SU-DHL-6 (cell line): ENCODE measurements at regions not wholly inside any gene's neighbourhood (a gene's known extent, or its start where the extent isn't known, plus 50 kb on each side); places are given as distances from the start of the nearest gene placed in this dataset.

Experiments
- H2AFZ ChIP-seq: fragments of 200-600 bp; sonication (generic); 2 replicates; pipeline ENCODE4 v1.6.1; 2014; ENCODE audit warnings: low read depth, mild to moderate bottlenecking, moderate library complexity, mixed read lengths, antibody characterized with exemption, low read length; ENCODE audit not compliant: severe bottlenecking
- H3F3A ChIP-seq: fragments of 200-600 bp; shearing (Covaris generic); 2 replicates; pipeline ENCODE4 v1.6.0; 2016; ENCODE audit warnings: antibody characterized with exemption, mild to moderate bottlenecking; ENCODE audit not compliant: insufficient read depth
- H3K27ac ChIP-seq: fragments of 200-600 bp; sonication (generic); 2 replicates; pipeline ENCODE4 v1.5.1; 2016; ENCODE audit warnings: low read depth, mild to moderate bottlenecking, low read length, moderate library complexity, mixed read lengths
- H3K27me3 ChIP-seq: fragments of 200-600 bp; sonication (generic), shearing (Covaris generic); 2 replicates; pipeline ENCODE4 v1.6.0; 2014; ENCODE audit warnings: mild to moderate bottlenecking, low read length
- H3K36me3 ChIP-seq: fragments of 200-600 bp; sonication (generic); 2 replicates; pipeline ENCODE4 v1.6.1; 2014; ENCODE audit warnings: mild to moderate bottlenecking, low read length, mixed read lengths
- H3K4me2 ChIP-seq: fragments of 300-600, 200-600 bp; shearing (Covaris generic), sonication (generic); 2 replicates; pipeline ENCODE4 v1.6.0; 2014; ENCODE audit warnings: low read length, low read depth, mild to moderate bottlenecking; ENCODE audit not compliant: poor library complexity, severe bottlenecking
- H3K4me3 ChIP-seq: fragments of 200-600 bp; sonication (generic); 2 replicates; pipeline ENCODE4 v1.5.1; 2014; ENCODE audit warnings: antibody characterized with exemption, low read length, mild to moderate bottlenecking, mixed read lengths; ENCODE audit not compliant: insufficient read depth, poor library complexity, severe bottlenecking
- H3K79me2 ChIP-seq: fragments of 200-600 bp; sonication (generic); 2 replicates; pipeline ENCODE4 v1.6.1; 2014; ENCODE audit warnings: mild to moderate bottlenecking, low read length, moderate library complexity; ENCODE audit not compliant: insufficient read depth
- H3K9ac ChIP-seq: fragments of 200-600 bp; sonication (generic); 2 replicates; pipeline ENCODE4 v1.7.0; 2014; ENCODE audit warnings: mild to moderate bottlenecking, low read length
- H3K9me2 ChIP-seq: fragments of 200-600 bp; sonication (generic); replicated peaks from 2 replicates; pipeline ENCODE4 v1.6.1; 2014; ENCODE audit warnings: low read length; ENCODE audit not compliant: insufficient read depth
- H3K9me3 ChIP-seq: fragments of 200-600 bp; sonication (generic); 2 replicates; pipeline ENCODE4 v1.6.1; 2014; ENCODE audit warnings: low read length, mixed read lengths; ENCODE audit not compliant: insufficient read depth
- H4K20me1 ChIP-seq: fragments of 200-600 bp; sonication (generic); 2 replicates; pipeline ENCODE4 v1.6.1; 2014; ENCODE audit warnings: low read depth, mild to moderate bottlenecking, antibody characterized with exemption, low read length, moderate library complexity, mixed read lengths
- EZH2phosphoT487 ChIP-seq: fragments of 200-600 bp; sonication (generic), shearing (Covaris generic); conservative IDR thresholded peaks from 2 replicates; pipeline ENCODE4 v1.6.1; 2018; ENCODE audit warnings: mild to moderate bottlenecking, antibody characterized with exemption, low read length, moderate library complexity, mixed read lengths
- TF ChIP-seq, protein P1 (sequence below): fragments of 200-600 bp; sonication (generic); IDR thresholded peaks from one replicate; pipeline ENCODE4 v1.5.1; 2017; ENCODE audit warnings: antibody characterized with exemption, mild to moderate bottlenecking, low read length, moderate library complexity; ENCODE audit not compliant: insufficient read depth, poor library complexity, severe bottlenecking

- TF ChIP-seq EZH2phosphoT487: no peak
- TF ChIP-seq, protein P1, sequence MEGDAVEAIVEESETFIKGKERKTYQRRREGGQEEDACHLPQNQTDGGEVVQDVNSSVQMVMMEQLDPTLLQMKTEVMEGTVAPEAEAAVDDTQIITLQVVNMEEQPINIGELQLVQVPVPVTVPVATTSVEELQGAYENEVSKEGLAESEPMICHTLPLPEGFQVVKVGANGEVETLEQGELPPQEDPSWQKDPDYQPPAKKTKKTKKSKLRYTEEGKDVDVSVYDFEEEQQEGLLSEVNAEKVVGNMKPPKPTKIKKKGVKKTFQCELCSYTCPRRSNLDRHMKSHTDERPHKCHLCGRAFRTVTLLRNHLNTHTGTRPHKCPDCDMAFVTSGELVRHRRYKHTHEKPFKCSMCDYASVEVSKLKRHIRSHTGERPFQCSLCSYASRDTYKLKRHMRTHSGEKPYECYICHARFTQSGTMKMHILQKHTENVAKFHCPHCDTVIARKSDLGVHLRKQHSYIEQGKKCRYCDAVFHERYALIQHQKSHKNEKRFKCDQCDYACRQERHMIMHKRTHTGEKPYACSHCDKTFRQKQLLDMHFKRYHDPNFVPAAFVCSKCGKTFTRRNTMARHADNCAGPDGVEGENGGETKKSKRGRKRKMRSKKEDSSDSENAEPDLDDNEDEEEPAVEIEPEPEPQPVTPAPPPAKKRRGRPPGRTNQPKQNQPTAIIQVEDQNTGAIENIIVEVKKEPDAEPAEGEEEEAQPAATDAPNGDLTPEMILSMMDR: no peak
- H3K9me2 ChIP-seq: no peaks in the 10 kb centered on the region; the same call in 1 of the 2 replicates
- no peak overlapping the region for H3K4me3 ChIP-seq
- no peak overlapping the region for H3K9ac ChIP-seq
- H3K9me3 ChIP-seq: no peaks in the 10 kb centered on the region
- H3K79me2 ChIP-seq: no peaks in the 10 kb centered on the region
- H3K27me3 ChIP-seq: no peaks in the 10 kb centered on the region
- no peaks in the 10 kb centered on the region for H3F3A ChIP-seq
- no peaks in the 10 kb centered on the region for H3K36me3 ChIP-seq
- H2AFZ ChIP-seq: no peak overlapping the region
- no peak overlapping the region for H3K27ac ChIP-seq
- no peaks in the 10 kb centered on the region for H4K20me1 ChIP-seq
- H3K4me2 ChIP-seq: no peak overlapping the region
Observed at GRCh38 chr5:53321073-53321472, 159.4 kb upstream of the FST start.

DNA sequence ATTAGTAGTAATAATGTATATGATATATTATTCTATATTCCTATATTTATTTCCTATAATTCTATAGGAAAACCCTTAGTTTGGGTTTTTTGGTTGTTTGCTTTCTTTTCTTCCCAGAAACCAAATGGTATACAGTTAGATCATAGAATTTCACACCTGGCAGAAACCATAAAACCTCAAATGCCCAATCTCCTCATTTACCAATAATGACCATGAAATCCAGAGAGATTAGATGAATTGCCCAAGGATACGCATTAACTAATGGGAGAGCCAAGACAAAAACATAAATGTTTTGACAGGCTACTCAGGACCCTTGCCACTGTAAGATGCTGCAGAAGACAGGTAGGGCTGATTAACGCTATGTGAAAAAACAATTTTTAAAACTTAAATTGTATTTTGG, 158.7 kb upstream of the FST start:
- H3F3A ChIP-seq: no peaks in the 10 kb centered on the region
- no peaks in the 10 kb centered on the region for H3K79me2 ChIP-seq
- H3K4me2 ChIP-seq: no peak overlapping the region
- H3K9me2 ChIP-seq: no peaks in the 10 kb centered on the region; the same call in 1 of the 2 replicates
- H2AFZ ChIP-seq: no peak overlapping the region
- TF ChIP-seq, protein P1: no peak
- no peak for TF ChIP-seq EZH2phosphoT487
- no peaks in the 10 kb centered on the region for H3K36me3 ChIP-seq
- H3K27ac ChIP-seq: no peak overlapping the region
- no peaks in the 10 kb centered on the region for H4K20me1 ChIP-seq
- no peak overlapping the region for H3K4me3 ChIP-seq
- H3K27me3 ChIP-seq: no peaks in the 10 kb centered on the region
- H3K9ac ChIP-seq: no peak overlapping the region
- no peaks in the 10 kb centered on the region for H3K9me3 ChIP-seq

DNA sequence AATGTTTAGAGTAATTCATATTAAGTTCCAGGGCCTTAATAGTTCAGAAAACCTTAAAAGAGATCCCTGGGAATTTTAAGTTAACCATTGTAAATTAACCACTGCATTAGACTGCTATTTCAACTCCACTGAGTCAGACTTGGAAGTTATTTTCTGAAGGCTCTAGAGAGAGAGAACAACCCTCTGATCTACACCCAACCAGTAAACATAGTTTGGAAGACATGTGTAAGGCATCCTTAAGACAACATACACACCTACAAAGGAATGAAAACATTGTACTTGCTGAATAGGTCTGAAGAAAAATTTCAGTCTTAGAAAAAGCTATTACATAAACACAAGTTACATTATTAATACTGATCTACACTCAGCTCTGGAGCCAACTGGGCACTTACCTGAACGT, 158.2 kb upstream of the FST start:
- H3K4me3 ChIP-seq: no peak overlapping the region
- no peaks in the 10 kb centered on the region; the same call in 1 of the 2 replicates for H3K9me2 ChIP-seq
- H4K20me1 ChIP-seq: no peaks in the 10 kb centered on the region
- no peaks in the 10 kb centered on the region for H3K79me2 ChIP-seq
- no peaks in the 10 kb centered on the region for H3K36me3 ChIP-seq
- H3K27me3 ChIP-seq: no peaks in the 10 kb centered on the region
- H3K4me2 ChIP-seq: no peak overlapping the region
- H3K9me3 ChIP-seq: no peaks in the 10 kb centered on the region
- no peak overlapping the region for H2AFZ ChIP-seq
- H3K27ac ChIP-seq: no peak overlapping the region
- H3F3A ChIP-seq: no peaks in the 10 kb centered on the region
- TF ChIP-seq EZH2phosphoT487: no peak
- TF ChIP-seq, protein P1: no peak
- H3K9ac ChIP-seq: no peak overlapping the region
